ENCODE measurements at regions not wholly inside any gene's neighbourhood (a gene's known extent, or its start where the extent isn't known, plus 50 kb on each side); places are given as distances from the start of the nearest gene placed in this dataset.

GRCh38 chr5:167052791-167053190, 1238.7 kb upstream of the WWC1 start:
- H3K36me3 ChIP-seq (ENCODE audit: insufficient read depth, low read length), result no peaks in the 10 kb centered on the region
- H3K4me3 ChIP-seq (ENCODE audit: insufficient read depth, low read length), result no peak overlapping the region
- H3K9me3 ChIP-seq (ENCODE audit: low read depth, low read length), result no peaks in the 10 kb centered on the region
- H2AFZ ChIP-seq (ENCODE audit: low read length), result no peak overlapping the region
- no peak overlapping the region for H3K27ac ChIP-seq (ENCODE audit: low read depth, low read length)
- H3K79me2 ChIP-seq (ENCODE audit: insufficient read depth, low read length), result no peaks in the 10 kb centered on the region
- H3K4me2 ChIP-seq (ENCODE audit: insufficient read depth, low read length), result no peak overlapping the region
- H3K27me3 ChIP-seq (ENCODE audit: insufficient read depth, low read length), result no peaks in the 10 kb centered on the region
- no peak for TF ChIP-seq CTCF (IDR thresholded peaks at IDR 0.05; ENCODE audit: extremely low read depth, low read depth, low read length)
- no peaks in the 10 kb centered on the region for H4K20me1 ChIP-seq (ENCODE audit: insufficient read depth, low read length)
- DNase-seq (ENCODE audit: insufficient read length, low spot score, missing footprints), result no peak
- no peaks in the 10 kb centered on the region for H3K4me1 ChIP-seq (ENCODE audit: insufficient read depth, low read length)

GRCh38 chr5:167057665-167058064, 1233.8 kb upstream of the WWC1 start:
- no peak for DNase-seq (ENCODE audit: insufficient read length, low spot score, missing footprints)
- no peak for TF ChIP-seq CTCF (IDR thresholded peaks at IDR 0.05; ENCODE audit: extremely low read depth, low read depth, low read length)
- H3K4me2 ChIP-seq (ENCODE audit: insufficient read depth, low read length), result no peak overlapping the region

GRCh38 chr5:167061695-167062094, 1229.8 kb upstream of the WWC1 start:
- Histone ChIP-seq H3K9me3 (ENCODE audit: low read depth, low read length) (no peaks in the 10 kb centered on the region), H3K79me2 (ENCODE audit: insufficient read depth, low read length) (no peaks in the 10 kb centered on the region), H3K27me3 (ENCODE audit: insufficient read depth, low read length) (no peaks in the 10 kb centered on the region), H2AFZ (ENCODE audit: low read length) (no peak overlapping the region), H3K27ac (ENCODE audit: low read depth, low read length) (no peak overlapping the region), H3K4me2 (ENCODE audit: insufficient read depth, low read length) (no peak overlapping the region), H3K4me3 (ENCODE audit: insufficient read depth, low read length) (no peak overlapping the region), H3K4me1 (ENCODE audit: insufficient read depth, low read length) (no peaks in the 10 kb centered on the region), H4K20me1 (ENCODE audit: insufficient read depth, low read length) (no peaks in the 10 kb centered on the region), H3K36me3 (ENCODE audit: insufficient read depth, low read length) (no peaks in the 10 kb centered on the region)
- TF ChIP-seq CTCF (IDR thresholded peaks at IDR 0.05; ENCODE audit: extremely low read depth, low read depth, low read length), result no peak
- DNase-seq (ENCODE audit: insufficient read length, low spot score, missing footprints), result no peak

More at GRCh38 chr5:167057665-167058064, 1233.8 kb upstream of the WWC1 start:
- no peak overlapping the region for H3K4me3 ChIP-seq (ENCODE audit: insufficient read depth, low read length)
- no peak overlapping the region for H2AFZ ChIP-seq (ENCODE audit: low read length)
- no peaks in the 10 kb centered on the region for H3K36me3 ChIP-seq (ENCODE audit: insufficient read depth, low read length)
- H4K20me1 ChIP-seq (ENCODE audit: insufficient read depth, low read length), result no peaks in the 10 kb centered on the region
- H3K27me3 ChIP-seq (ENCODE audit: insufficient read depth, low read length), result no peaks in the 10 kb centered on the region
- H3K4me1 ChIP-seq (ENCODE audit: insufficient read depth, low read length), result no peaks in the 10 kb centered on the region
- H3K79me2 ChIP-seq (ENCODE audit: insufficient read depth, low read length), result no peaks in the 10 kb centered on the region
- no peak overlapping the region for H3K27ac ChIP-seq (ENCODE audit: low read depth, low read length)
- no peaks in the 10 kb centered on the region for H3K9me3 ChIP-seq (ENCODE audit: low read depth, low read length)

- no peaks in the 10 kb centered on the region for H4K20me1 ChIP-seq (ENCODE audit: insufficient read depth, low read length)
- H3K9me3 ChIP-seq (ENCODE audit: low read depth, low read length), result no peaks in the 10 kb centered on the region
- no peaks in the 10 kb centered on the region for H3K27me3 ChIP-seq (ENCODE audit: insufficient read depth, low read length)
- no peaks in the 10 kb centered on the region for H3K36me3 ChIP-seq (ENCODE audit: insufficient read depth, low read length)
- no peak for TF ChIP-seq CTCF (IDR thresholded peaks at IDR 0.05; ENCODE audit: extremely low read depth, low read depth, low read length)
- no peak overlapping the region for H2AFZ ChIP-seq (ENCODE audit: low read length)
- H3K4me2 ChIP-seq (ENCODE audit: insufficient read depth, low read length), result no peak overlapping the region
- H3K4me1 ChIP-seq (ENCODE audit: insufficient read depth, low read length), result no peaks in the 10 kb centered on the region
- no peak for DNase-seq (ENCODE audit: insufficient read length, low spot score, missing footprints)
- no peak overlapping the region for H3K27ac ChIP-seq (ENCODE audit: low read depth, low read length)
- no peaks in the 10 kb centered on the region for H3K79me2 ChIP-seq (ENCODE audit: insufficient read depth, low read length)
- H3K4me3 ChIP-seq (ENCODE audit: insufficient read depth, low read length), result no peak overlapping the region
Observed at GRCh38 chr5:167063116-167063515, 1228.3 kb upstream of the WWC1 start.
